Vagina (tissue), 2 donors: ENCODE measurements at regions not wholly inside any gene's neighbourhood (a gene's known extent, or its start where the extent isn't known, plus 50 kb on each side); places are given as distances from the start of the nearest gene placed in this dataset.

Experiments
- POLR2A ChIP-seq, 2 donors: fragments of 450-650 bp; IDR thresholded peaks; one replicate each; pipeline ENCODE4 v1.6.1; 2017; ENCODE audit warnings: antibody characterized with exemption in 2 of 2, mild to moderate bottlenecking in 2 of 2, moderate library complexity in 2 of 2
- TF ChIP-seq, protein P1 (sequence below), 3 experiments: fragments of 450-650 bp in 2 of 3; fragments of 200-600 bp in 1 of 3; sonication (generic) in 1 of 3; IDR thresholded peaks; one replicate each; pipeline ENCODE4 v1.5.1; 2017 to 2019; ENCODE audit warnings: antibody characterized with exemption in 3 of 3, mild to moderate bottlenecking in 2 of 3, moderate library complexity in 2 of 3

DNA sequence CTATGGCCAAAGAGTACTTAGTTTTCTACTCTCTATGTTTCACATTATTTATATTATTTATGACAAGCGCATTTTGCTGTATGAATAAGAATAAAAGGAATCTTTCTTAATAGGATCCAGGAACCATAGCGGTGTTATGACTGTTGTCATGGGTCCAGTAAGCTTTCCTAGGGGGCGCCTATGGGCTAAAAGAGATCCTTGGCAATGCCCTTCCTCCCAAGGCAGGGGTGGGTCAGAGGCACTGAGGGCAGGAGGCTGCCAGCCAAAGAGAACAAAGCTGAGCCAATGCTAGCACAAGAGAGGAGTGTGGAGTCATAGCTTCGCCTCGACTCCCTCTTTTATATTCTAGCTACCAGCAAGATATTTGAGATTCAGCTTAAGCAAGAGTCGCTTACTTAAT, 98.4 kb upstream of the GNAQ start:
- TF ChIP-seq, protein P1, sequence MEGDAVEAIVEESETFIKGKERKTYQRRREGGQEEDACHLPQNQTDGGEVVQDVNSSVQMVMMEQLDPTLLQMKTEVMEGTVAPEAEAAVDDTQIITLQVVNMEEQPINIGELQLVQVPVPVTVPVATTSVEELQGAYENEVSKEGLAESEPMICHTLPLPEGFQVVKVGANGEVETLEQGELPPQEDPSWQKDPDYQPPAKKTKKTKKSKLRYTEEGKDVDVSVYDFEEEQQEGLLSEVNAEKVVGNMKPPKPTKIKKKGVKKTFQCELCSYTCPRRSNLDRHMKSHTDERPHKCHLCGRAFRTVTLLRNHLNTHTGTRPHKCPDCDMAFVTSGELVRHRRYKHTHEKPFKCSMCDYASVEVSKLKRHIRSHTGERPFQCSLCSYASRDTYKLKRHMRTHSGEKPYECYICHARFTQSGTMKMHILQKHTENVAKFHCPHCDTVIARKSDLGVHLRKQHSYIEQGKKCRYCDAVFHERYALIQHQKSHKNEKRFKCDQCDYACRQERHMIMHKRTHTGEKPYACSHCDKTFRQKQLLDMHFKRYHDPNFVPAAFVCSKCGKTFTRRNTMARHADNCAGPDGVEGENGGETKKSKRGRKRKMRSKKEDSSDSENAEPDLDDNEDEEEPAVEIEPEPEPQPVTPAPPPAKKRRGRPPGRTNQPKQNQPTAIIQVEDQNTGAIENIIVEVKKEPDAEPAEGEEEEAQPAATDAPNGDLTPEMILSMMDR (IDR thresholded peaks at IDR 0.05): no peak
- no peak for TF ChIP-seq POLR2A (IDR thresholded peaks at IDR 0.05)
